ENCODE measurements at regions not wholly inside any gene's neighbourhood (a gene's known extent, or its start where the extent isn't known, plus 50 kb on each side); places are given as distances from the start of the nearest gene placed in this dataset.

DNA sequence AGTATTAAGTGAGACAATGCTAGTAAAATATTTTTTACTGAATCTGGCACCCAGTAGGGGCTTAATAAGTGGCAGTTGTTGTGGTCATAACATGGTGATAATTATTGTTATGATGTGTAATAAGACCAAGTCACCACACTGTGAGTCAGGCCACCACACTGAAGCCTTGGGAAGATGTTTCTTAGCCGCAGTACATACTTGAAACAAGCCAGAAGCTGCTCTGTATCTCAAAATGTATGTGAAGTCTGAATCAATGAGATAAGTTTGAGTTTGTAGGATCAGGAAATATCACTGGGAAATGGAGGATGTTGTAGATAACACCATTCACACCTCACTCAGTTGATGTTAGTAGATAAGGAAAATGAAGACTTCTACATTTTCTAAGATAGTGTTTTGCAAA lies 51.3 kb upstream of the PTPN3 start:
- DNase-seq, result no peak

DNA sequence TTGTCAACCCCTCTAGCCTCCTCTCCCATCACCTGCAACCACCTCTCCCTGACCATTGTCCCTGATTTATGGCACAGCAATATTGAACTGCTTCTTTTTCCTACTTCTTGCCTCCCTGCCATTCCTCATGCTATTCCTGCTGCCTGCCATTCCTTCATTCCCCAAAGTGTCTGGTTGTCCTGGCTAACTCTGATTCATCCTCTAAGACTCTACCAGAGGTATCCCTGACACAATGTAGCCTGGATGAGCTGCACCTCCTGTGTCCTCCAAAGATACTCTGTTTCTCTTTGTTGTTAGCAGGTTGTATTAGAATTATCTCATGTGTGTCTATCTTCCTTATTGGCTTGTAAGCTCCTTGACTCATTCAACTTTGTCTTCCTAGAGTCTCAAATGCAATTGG lies 53.5 kb upstream of the PTPN3 start:
- no peak for DNase-seq

DNA sequence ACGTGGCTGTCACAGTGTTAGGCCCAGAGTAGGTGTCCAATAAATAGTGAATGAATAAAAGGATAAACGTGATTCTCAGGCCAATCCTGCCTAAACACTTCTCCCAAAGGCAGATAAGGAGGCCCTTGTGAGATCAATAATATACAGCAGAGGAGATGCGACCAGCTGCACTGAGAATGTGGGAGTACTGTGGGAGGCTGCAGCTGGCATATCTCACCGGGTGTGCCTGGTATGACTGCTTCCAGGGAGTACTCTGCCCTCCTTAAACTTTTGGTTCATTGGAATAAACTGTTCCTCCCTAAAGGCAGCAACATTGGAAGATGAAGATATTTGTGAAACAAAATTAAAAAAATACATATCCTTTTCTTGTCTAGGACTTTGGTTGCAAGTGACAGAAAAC lies 57.1 kb upstream of the PTPN3 start:
- DNase-seq, result no peak

DNA sequence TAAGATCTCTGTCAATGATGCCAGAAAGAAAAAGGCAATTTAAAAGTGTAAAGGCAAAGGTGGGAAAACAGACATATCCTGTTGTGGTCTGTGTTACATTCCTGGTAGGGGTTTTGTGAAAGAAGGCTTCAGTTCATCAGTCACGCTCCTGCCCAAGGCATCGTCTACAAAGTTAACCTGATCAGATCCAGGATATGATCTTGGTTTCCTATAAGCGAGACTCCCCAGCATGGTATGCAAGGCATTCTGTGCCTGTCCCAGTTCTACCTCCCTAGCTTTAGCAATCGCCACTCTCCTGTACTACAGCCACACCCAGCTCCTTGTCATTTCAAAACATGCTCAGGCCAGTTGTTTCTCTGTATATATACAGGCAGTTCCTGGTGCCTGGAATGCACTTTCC lies 58.0 kb upstream of the PTPN3 start:
- no peak for DNase-seq

DNA sequence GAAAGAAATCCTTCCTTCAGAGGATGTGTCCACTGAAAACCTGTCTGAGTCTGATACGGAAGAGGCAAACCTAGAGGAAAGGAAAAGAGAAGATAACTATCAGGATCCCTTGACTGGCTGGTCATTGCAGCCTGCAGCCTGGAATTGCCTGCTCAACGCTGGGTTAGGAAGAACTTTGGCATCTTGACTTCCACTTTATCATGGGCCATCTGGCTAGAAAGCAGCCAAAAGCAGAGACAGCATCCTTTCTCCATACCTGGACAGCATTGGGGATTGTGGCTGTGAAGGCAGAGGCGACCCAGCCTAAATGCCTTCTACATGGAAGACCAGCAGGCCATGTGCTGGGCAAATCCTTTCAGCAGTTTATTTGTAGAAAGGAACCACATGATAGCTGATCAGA lies 58.7 kb upstream of the PTPN3 start:
- no peak for DNase-seq

DNA sequence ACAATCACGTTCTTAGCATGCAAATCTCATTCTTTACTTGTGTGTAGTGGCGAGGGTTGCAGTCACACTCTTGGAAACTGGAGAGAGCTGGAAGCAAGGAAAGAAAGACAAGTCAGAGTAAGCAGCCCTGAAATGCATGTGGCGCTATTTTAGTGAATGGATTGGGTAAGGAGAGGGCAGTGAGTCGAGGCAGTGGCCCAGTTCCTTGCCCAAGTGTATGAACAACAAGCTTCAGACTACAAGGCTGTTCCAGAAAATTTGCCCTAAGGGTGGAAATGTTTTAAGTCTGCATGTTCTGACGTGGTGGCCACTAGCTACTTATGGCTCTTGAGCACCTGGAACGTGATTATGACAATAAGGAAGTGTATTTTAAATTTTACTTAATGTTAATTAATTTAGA lies 59.4 kb upstream of the PTPN3 start:
- no peak for DNase-seq

DNA sequence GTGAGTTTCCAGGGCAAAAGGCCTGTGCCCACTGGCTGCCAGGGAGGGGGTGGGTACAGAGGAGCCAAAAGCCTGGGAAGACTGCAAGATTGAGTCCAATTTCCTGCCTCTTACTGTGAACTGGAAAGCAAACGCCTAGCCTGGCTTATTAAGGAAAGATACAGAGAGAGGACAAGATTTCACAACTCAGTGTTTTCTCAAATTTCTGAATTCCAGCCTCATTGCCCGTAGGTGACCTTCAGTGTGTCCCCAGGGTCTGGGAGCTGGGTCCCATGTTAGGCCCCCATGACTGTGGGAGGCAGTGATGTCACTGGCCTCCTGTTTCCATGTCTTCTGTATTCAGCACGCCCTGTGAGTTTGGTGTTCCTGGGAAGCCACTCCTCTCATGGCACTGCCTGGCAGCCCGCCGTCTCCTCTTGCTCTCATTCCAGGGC lies 60.6 kb upstream of the PTPN3 start:
- no peak for DNase-seq

DNA sequence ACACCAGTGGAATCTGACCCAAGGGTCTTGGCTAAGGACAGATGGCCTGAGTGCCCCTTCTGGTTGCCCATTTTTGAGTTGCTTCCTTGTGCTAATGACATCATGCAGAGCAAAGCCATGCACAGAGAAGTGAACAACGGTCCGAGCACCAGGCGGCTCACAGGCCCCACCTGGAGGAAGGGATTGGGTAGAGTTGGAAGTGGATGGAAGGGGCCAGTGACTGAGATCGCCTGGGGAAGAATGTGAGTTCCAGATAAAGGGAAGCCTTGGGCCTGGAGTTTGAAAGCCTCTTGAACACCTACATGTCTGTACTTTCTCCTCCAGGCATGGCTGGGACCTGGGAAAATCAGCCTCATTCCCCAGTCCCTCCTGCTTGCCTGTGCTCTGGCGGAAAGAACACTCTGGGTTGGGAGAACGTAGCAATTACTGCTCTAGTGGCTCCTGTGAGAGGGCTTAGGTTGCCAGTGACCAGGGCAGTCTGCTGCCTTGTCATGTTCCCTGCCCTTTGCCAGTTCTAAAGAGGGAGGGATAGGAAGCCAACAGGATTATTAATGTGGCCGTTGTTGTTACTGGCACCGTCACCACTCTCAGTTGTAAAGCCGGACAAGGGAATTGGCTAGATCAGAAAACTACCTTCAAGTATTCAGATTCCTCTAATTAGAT lies 62.5 kb upstream of the PTPN3 start:
- no peak for DNase-seq

DNA sequence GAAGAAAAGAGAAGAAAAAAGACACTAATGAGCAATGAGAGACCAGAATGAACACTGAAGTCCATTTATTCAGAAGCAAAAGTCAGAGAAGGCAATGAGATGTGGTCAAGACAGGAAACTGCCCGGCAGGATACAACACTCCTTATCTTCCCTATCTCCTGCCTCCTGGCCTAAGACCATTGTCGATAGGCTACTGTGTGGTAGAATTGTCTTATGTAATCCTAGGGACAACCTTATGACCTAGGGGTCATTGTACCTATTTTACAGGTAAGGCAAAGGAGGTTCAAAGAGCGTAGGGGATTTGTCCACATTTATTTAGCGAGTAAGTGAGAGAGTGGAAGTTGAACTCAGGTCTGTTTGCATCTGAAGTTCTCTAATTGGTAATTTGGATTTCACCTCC lies 63.0 kb upstream of the PTPN3 start:
- no peak for DNase-seq

DNA sequence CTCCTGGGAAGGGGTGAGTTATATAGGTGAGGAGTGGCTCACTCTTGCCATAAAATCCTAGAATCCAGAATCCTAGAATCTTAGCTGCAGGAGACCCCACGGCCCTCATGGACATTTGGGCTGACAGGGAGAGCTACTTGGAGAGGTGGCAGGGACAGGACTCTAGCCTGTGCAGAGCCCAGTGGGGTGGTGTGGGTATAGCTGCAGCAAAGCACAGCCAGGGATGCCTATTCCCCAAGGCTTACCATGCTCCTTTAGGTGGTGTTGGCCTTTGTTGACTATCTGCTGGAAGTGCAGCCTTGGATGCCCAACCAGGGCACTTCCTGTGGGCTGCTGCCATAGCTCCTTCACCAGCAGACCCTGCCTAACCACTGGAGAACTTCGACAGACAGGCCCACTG lies 70.0 kb upstream of the PTPN3 start:
- DNase-seq, result no peak

DNA sequence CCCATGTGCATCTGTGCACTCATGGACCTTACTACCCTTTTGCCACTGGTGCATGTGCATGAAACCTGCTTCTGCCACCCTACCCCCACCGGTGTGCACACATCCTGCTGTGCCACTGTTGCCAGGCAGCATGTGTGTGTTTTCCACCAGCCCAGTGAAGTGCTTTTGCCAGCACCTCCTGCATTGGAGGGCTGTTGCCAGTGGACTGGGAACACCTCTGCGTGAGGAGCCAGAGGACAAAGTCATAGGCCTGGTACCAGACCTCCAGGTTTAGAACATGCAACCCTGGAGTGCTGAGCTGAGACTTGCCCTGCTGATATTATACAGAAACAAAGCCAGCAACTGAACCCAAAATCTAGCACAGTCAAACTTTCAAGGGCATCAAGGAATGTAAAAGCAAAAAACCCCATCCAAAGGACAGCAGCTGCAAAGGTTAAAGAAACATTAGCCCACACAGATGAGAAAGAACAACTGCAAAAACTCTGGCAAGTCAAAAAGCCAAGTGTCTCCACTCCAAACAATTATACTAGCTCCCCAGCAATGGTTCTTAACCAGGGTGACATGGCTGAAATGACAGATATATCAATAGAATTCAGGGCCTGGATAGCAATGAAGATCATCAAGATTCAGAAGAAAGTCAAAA lies 70.6 kb upstream of the PTPN3 start:
- no peak for DNase-seq

DNA sequence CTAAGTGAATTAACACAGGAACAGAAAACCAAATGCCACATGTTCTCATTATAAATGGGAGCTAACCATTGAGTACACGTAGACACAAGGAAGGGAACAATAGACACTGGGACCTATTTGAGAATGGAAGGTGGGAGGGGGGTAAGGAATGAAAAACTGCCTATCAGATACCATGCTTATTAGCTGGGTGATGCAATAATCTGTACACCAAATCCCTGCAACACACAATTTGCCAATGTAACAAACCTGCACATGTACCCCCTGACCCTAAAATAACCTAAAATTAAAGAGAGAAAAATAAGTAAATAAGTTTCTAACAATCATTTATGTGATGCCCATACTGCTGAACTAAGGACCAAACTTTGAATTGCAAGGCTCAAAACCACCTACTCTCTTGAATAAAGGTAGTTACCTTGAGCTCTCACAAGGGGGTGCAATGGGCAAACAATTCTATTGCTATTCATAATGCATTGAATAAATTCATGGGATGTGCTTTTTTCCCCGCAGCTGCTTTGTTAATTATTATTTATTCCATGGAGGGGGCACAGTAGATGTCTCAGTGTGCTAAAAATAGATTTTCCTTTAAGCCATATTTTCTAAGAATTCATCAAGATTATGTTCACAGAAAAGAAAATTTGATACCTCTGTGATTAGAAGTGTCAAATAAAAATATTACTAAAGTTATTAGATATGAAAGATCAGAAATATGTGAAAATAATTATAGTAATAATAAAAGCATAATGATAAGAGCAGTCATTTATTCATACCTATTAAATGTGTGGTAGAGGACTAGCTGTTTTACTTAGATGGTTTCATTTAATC lies 76.2 kb upstream of the PTPN3 start:
- DNase-seq, result peak in 1 of 2 donors; percentile 0

DNA sequence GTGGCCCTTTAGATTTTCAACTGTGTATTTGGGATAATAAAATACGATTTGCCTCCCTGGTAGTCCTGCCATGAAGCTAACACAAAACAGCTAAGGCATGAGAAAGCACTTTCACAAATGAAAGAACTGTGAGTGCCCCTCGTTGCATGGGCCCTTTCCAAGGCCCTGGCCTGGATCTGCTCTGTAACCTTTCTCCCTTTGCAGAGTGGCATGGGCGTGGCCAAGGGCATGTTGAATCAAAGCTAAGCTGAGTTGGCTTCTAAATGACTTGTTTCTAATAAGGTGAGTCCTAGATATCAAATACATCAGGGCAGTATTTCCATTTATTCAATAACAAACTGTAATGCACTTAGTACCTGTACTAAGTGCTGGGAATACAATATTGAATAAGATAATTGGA lies 78.7 kb upstream of the PTPN3 start:
- DNase-seq, result no peak

DNA sequence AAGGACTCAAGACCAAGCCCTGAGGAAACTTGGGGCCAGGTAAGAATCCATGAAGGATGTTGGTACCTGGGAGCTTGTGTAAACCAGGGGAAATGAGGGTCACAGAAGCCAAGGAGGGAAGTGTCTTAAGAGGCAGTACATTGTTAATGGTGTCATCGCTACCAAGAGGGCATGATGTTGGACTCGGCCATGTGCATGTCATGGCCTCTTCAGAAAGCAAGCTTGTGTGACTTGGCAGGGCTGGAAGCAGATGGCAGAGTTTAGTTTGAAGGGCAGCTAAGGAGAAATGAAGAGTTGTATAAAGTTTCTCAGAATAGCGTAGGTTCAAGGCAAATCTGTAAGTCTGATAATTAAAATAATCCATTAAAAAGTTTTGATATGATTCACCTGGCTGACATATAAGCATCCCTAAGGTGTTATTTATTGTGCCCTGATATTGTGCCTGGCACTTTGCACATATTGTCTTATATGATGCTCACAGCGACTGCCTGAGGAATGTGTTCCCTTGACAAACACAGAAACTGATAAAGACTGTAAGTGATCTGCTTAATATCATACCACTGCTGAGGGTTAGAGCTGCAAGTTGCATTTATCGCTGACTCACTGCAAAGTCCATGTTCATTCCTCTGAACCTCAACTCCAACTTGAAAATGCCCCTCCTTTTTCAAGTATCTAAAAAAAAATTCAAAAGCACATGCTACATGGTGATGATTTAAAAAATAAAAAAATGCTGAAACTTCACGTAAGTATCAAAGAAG lies 81.3 kb upstream of the PTPN3 start:
- DNase-seq, result no peak

DNA sequence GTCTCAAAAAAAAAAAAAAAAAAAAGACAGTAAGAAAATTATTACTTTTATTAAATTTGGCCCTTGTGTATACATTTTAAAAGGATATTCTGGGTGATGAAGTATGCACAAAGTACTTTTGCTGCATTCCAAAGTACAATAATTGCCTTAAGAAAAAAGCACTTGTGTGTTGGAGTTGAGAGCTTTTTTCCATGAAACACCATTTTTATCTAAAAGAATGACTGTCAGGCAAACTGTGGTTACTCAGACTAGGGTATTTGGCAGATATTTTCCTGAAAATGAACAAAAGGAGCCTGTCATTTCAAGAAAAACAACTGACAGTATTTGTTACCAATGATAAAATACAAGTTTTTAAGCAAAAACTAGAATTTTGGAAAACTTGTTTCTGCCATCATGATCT lies 84.3 kb upstream of the PTPN3 start:
- DNase-seq, result no peak

DNA sequence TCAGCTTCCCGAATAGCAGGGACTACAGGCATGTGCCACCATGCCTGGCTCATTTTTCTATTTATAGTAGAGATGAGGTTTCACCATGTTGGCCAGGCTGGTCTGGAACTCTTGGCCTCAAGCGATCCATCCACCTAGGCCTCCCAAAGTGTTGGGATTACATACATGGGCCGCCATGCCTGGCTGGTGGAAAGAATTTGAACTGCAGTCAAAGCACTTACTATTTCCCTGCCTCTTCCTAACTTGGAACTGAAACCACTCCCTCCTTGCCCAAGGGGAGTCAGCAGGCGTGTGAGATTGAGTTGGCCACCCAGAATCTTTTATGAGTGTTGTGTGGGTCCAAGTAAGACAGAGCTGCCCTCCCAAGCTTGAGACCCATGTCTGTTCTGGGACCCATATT lies 86.1 kb upstream of the PTPN3 start:
- no peak for DNase-seq

DNA sequence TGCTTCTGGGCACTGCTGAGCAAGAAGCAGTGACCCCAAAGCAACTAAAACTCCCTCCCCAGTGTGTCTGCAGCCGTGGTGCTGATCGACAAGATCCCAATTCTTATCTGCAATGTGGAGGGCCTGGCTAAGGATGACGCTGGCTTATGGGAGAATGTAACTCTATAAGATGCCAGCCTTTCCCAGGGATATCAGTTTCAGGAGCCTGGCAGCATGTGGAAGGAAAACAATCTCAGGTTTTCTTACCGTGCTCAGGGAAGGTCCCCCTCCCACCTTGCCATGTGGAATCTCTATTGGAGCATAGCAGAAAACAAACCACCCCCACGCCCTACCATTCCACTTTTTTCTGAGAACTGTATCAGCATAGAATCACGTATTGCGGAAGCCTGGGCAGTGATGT lies 87.7 kb upstream of the PTPN3 start:
- no peak for DNase-seq

DNA sequence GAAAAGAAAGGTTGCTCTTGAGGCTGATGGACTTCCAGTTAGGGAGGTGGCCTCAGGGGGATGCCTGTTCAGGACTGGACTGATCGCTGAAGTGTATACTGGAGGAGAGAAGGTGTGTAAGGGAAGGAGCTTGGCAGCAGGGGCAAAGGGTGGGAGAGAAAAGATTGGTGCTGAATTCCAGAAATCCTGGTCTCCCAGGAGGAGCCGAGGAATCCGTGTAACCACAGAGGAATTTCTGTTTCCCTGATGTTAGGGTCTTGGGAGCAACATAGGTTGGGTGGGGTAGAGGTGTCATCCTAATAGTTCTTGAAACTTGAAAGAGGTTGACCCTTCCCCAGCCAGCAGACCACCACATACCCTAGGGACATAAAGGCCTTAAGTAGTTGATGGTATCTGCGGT lies 88.9 kb upstream of the PTPN3 start:
- DNase-seq, result no peak

DNA sequence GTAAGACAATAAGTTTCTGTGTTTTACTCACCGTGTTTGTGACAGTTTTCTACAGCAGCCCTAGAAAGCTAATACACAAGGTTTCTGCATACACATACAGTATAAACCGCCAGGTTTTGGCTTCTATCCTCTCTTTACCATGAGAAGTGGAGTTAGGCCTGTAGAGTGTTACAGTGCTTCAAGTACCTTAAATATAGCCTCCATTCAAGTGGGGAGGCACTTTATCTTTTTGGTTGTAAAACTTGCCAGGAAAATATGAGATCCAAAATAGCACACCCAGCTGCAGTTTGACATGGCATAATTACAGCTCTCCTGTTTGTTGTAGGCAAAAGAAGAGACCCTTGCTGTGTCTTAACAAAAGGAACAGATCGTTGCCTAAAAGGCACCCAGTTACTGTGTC lies 90.3 kb upstream of the PTPN3 start:
- no peak for DNase-seq

DNA sequence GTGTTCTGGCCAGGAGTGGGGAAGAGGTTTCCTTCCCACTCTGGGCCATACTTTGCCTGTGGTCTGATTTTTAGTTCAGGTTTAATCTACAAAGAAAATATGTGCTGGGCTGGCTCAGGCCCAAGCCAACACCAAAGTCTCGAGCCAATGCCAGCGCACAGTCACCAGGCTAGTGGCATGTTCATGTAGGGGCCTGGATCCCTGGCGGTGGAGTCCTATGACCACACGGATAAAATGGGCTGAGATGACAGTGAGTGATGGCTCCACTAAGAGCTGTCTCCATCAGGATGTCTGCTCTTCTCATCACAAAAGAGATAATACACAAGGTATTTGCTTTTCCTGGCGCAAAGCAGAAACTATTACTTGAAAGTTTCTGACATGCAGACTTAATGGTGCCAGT lies 92.9 kb upstream of the PTPN3 start:
- no peak for DNase-seq

DNA sequence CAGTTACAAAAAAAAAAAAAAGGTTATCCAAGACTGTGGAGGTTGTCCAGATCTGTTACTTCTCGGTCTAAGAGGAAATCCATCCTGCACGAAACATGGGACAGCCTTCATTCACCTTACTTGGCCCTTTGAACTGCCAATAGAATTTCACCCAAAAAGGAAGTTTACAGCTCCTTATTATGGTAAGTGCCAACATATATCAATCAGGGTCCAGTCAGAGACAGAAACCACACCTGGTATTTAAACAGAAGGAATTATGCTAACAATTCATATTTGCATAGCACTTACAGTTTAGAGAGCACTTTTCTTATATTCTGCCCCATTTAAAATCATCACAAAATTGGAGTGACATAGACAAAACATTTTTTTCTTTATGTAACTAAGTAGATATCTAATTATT lies 93.6 kb upstream of the PTPN3 start:
- DNase-seq, result no peak

DNA sequence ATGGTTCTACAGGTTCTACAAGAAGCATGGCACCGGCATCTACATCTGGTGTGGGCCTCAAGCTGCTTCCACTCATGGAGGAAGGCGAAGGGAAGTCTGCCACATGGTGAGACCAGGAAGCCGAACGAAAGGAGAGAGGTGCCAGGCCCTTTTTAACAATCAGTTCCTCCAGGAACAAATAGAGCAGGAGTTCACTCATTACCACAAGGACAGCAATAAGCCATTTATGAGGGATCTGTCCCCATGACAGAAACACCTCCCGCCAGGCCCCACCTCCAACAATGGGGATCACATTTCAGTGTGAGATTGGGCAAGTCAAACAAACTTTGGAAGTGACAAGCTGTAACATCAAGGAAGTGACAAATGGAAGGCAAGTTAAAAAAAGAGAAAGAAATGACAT lies 95.5 kb upstream of the PTPN3 start:
- DNase-seq, result no peak

DNA sequence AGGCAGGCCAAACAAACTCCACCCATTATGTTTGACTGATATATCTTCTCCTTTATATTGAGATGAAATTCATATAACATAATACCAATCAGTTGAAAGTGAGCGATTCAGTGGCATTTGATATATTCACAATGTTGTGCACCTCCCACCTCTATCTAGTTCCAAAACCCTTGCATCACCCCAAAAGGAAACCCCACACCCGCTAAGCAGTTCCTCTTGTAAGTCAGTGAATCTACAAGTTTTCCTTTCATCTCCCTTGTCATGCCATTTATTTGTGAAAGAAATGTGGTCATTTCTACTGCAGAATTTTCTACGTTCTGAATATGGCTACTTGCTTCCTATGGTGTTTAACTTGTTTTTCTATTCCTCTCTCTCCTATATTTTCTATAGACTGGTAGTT lies 99.4 kb upstream of the PTPN3 start:
- DNase-seq, result no peak

DNA sequence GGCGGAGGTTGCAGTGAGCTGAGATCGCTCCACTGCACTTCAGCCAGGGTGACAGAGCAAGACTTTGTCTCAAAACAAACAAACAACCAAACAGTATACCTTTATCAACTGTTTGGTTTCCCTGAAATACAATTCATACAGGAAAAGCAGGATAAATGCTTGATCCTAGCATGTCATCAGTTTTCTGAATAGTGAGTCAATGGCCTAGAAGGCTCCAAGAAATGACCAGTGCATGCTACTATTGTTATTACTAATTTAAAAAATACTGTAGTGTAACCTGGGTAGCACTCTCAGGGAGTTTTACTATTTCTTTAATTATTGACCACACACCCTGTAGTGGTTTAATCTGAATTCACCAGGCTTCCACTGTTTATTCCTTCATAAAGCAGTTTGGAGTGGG lies 101.0 kb upstream of the PTPN3 start:
- no peak for DNase-seq
